ENCODE measurements at regions not wholly inside any gene's neighbourhood (a gene's known extent, or its start where the extent isn't known, plus 50 kb on each side); places are given as distances from the start of the nearest gene placed in this dataset.

- H4K20me1 ChIP-seq (ENCODE audit: low read depth, low read length): no peaks in the 10 kb centered on the region
- H3F3A ChIP-seq (ENCODE audit: insufficient read depth): no peaks in the 10 kb centered on the region
- H3K27me3 ChIP-seq (ENCODE audit: low read length): no peaks in the 10 kb centered on the region
- H3K79me2 ChIP-seq (ENCODE audit: insufficient read depth, low read length): no peaks in the 10 kb centered on the region
- no peak overlapping the region for H3K9ac ChIP-seq (ENCODE audit: low read length)
- no peak overlapping the region for H3K27ac ChIP-seq (ENCODE audit: low read depth, low read length)
- no peak overlapping the region for H3K4me3 ChIP-seq (ENCODE audit: insufficient read depth, low read length, poor library complexity, severe bottlenecking)
- no peaks in the 10 kb centered on the region for H3K9me3 ChIP-seq (ENCODE audit: insufficient read depth, low read length)
- no peaks in the 10 kb centered on the region for H3K36me3 ChIP-seq (ENCODE audit: low read length)
- no peak overlapping the region for H3K4me2 ChIP-seq (ENCODE audit: low read depth, low read length, poor library complexity, severe bottlenecking)
- no peak for TF ChIP-seq EZH2phosphoT487 (conservative IDR thresholded peaks at IDR 0.05; ENCODE audit: low read length)
- TF ChIP-seq, protein P1, sequence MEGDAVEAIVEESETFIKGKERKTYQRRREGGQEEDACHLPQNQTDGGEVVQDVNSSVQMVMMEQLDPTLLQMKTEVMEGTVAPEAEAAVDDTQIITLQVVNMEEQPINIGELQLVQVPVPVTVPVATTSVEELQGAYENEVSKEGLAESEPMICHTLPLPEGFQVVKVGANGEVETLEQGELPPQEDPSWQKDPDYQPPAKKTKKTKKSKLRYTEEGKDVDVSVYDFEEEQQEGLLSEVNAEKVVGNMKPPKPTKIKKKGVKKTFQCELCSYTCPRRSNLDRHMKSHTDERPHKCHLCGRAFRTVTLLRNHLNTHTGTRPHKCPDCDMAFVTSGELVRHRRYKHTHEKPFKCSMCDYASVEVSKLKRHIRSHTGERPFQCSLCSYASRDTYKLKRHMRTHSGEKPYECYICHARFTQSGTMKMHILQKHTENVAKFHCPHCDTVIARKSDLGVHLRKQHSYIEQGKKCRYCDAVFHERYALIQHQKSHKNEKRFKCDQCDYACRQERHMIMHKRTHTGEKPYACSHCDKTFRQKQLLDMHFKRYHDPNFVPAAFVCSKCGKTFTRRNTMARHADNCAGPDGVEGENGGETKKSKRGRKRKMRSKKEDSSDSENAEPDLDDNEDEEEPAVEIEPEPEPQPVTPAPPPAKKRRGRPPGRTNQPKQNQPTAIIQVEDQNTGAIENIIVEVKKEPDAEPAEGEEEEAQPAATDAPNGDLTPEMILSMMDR (IDR thresholded peaks at IDR 0.05; ENCODE audit: insufficient read depth, low read length, poor library complexity, severe bottlenecking): peak; percentile 51
- H3K9me2 ChIP-seq (replicated peaks; ENCODE audit: insufficient read depth, low read length): no peaks in the 10 kb centered on the region
- H2AFZ ChIP-seq (ENCODE audit: low read depth, low read length, severe bottlenecking): no peak overlapping the region
Measured at GRCh38 chr5:153147891-153148623, 342.4 kb upstream of the GRIA1 start.

DNA sequence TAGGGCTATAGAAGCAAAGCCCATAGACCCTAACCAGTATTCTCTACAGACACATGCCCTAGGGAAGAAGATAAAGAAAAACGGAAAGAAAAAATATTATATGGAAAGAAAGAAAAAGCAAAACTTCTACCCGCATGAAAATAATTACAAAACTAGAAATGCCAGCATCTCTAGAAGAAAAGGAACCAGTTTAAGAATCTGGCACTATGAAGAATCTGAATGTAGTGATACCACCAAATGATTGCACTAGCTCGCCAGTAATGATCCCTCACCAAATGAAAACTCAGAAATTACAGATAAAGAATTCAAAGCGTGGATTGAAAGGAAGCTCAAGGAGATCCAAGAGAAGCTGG, 341.9 kb upstream of the GRIA1 start:
- Histone ChIP-seq H3K4me2 (ENCODE audit: low read depth, low read length, poor library complexity, severe bottlenecking) (no peak overlapping the region), H3K9me2 (replicated peaks; ENCODE audit: insufficient read depth, low read length) (no peaks in the 10 kb centered on the region)
- TF ChIP-seq, protein P1 (IDR thresholded peaks at IDR 0.05; ENCODE audit: insufficient read depth, low read length, poor library complexity, severe bottlenecking): no peak
- no peak for TF ChIP-seq EZH2phosphoT487 (conservative IDR thresholded peaks at IDR 0.05; ENCODE audit: low read length)

DNA sequence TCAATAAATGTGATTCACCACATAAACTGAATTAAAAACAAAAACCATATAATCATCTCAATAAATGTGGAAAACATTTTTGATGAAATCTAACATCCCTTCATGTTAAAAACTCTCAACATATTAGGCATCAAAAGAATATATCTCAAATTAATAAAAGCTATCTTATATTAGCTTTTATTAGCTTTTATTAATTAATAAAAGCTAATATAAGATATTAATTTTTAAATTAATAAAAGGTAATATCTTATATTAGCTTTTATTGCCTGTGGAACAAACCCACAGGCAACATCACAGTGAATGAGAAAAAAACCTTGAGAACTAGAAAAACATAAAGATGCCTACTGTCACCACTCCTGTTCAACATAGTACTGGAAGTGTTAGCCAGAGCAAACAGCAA, 338.9 kb upstream of the GRIA1 start:
- Histone ChIP-seq H3K9me3 (ENCODE audit: insufficient read depth, low read length) (no peaks in the 10 kb centered on the region), H3K79me2 (ENCODE audit: insufficient read depth, low read length) (no peaks in the 10 kb centered on the region), H3K4me2 (ENCODE audit: low read depth, low read length, poor library complexity, severe bottlenecking) (no peak overlapping the region), H3K9me2 (replicated peaks; ENCODE audit: insufficient read depth, low read length) (no peaks in the 10 kb centered on the region), H2AFZ (ENCODE audit: low read depth, low read length, severe bottlenecking) (no peak overlapping the region), H3K9ac (ENCODE audit: low read length) (no peak overlapping the region), H3F3A (ENCODE audit: insufficient read depth) (no peaks in the 10 kb centered on the region), H4K20me1 (ENCODE audit: low read depth, low read length) (no peaks in the 10 kb centered on the region), H3K36me3 (ENCODE audit: low read length) (no peaks in the 10 kb centered on the region), H3K27me3 (ENCODE audit: low read length) (no peaks in the 10 kb centered on the region), H3K27ac (ENCODE audit: low read depth, low read length) (no peak overlapping the region), H3K4me3 (ENCODE audit: insufficient read depth, low read length, poor library complexity, severe bottlenecking) (no peak overlapping the region)
- TF ChIP-seq, protein P1 (IDR thresholded peaks at IDR 0.05; ENCODE audit: insufficient read depth, low read length, poor library complexity, severe bottlenecking): no peak
- TF ChIP-seq EZH2phosphoT487 (conservative IDR thresholded peaks at IDR 0.05; ENCODE audit: low read length): no peak

More for the DNA sequence above, 341.9 kb upstream of the GRIA1 start:
- no peak overlapping the region for H2AFZ ChIP-seq (ENCODE audit: low read depth, low read length, severe bottlenecking)
- no peaks in the 10 kb centered on the region for H4K20me1 ChIP-seq (ENCODE audit: low read depth, low read length)
- H3K4me3 ChIP-seq (ENCODE audit: insufficient read depth, low read length, poor library complexity, severe bottlenecking): no peak overlapping the region
- no peak overlapping the region for H3K9ac ChIP-seq (ENCODE audit: low read length)
- no peaks in the 10 kb centered on the region for H3K79me2 ChIP-seq (ENCODE audit: insufficient read depth, low read length)
- H3K27me3 ChIP-seq (ENCODE audit: low read length): no peaks in the 10 kb centered on the region
- H3K27ac ChIP-seq (ENCODE audit: low read depth, low read length): no peak overlapping the region
- no peaks in the 10 kb centered on the region for H3K36me3 ChIP-seq (ENCODE audit: low read length)
- no peaks in the 10 kb centered on the region for H3F3A ChIP-seq (ENCODE audit: insufficient read depth)
- no peaks in the 10 kb centered on the region for H3K9me3 ChIP-seq (ENCODE audit: insufficient read depth, low read length)

Measured in SU-DHL-6 (cell line).